GM19395 (cell line): ENCODE measurements at regions not wholly inside any gene's neighbourhood (a gene's known extent, or its start where the extent isn't known, plus 50 kb on each side); places are given as distances from the start of the nearest gene placed in this dataset.

Experiments used
- ATAC-seq: cut with Tn5 transposase; IDR thresholded peaks from one replicate; pipeline ENCODE4 v1.9.1; 2021; ENCODE audit warnings: mild to moderate bottlenecking, moderate library complexity; ENCODE audit not compliant: unreplicated experiment

DNA sequence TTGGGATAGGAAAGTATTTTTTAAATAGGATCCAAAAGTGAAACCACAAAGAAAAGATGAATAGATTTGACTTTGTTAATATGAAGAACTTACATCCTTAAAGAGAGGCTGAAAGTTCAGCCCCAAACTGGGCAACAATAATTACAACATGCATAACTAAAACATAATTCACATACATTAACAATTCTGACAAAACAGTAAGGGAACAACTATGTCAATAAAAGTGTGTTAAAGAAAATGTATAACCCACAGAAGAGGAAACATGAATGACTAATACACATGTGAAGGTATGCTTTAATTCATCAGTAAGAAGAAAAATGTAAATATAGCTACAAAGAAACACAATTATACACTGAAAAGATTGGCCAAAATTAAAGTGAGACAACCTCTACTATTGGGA, 1597.6 kb upstream of the MIR17HG start:
- ATAC-seq, result no peak

DNA sequence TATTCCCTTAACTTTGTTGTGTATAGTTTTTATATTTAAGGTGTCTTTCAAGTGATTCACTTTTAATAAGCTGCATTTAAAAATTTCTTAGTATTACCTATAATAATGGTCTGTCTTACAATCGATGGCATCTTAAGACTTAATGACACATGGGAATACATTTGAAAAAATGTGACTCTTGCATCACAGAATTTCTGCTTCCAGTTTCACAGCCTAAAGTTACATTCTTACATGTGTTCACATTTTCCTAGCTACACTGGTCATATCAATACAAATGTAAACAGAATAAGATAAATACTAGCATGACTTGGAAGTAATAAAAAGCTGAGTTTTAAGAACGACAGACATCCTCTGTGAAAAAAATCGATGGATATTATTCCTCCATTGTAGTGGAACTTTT, 1597.1 kb upstream of the MIR17HG start:
- no peak for ATAC-seq

DNA sequence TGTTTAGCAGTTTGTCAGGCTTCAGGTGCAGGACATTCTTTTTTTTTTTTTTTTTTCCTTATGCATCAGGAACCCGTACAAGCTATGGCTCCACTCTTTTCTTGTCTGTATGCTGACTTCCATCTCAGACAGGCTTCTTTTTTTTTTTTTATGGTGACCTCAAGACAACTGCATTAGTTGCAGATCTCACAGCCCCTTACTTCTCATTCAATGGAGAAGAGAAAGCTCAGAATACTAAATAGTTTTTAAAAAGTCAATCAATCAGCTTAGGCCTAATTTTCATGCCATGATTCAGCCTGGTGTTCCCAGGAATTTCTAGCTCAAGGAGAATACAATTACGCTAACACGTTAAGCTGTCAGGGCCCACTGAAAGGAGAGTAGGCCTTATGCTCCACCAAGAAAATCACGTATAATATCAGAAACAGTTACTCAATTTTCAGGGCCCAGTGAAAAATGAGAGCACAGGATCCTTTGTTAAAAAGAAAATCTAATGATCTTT, 1596.0 kb upstream of the MIR17HG start:
- ATAC-seq, result no peak

DNA sequence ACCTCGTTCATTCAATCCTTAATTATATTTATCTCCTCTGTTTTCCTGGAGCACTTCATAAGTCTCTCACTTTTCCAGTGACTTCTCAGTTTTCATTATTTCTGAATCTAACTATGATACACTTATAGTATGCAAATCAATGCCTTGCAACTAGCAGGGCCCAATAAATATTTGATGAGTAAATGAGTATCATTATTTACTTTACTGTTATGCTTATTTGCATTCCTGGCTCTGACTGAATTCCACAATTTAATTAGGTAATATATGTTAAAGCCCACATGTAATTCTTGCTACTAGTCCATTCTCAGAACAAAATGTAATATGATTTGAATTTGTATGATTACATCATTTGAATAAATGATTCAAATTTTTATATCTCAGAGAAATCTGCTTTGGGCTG, 1595.1 kb upstream of the MIR17HG start:
- no peak for ATAC-seq

DNA sequence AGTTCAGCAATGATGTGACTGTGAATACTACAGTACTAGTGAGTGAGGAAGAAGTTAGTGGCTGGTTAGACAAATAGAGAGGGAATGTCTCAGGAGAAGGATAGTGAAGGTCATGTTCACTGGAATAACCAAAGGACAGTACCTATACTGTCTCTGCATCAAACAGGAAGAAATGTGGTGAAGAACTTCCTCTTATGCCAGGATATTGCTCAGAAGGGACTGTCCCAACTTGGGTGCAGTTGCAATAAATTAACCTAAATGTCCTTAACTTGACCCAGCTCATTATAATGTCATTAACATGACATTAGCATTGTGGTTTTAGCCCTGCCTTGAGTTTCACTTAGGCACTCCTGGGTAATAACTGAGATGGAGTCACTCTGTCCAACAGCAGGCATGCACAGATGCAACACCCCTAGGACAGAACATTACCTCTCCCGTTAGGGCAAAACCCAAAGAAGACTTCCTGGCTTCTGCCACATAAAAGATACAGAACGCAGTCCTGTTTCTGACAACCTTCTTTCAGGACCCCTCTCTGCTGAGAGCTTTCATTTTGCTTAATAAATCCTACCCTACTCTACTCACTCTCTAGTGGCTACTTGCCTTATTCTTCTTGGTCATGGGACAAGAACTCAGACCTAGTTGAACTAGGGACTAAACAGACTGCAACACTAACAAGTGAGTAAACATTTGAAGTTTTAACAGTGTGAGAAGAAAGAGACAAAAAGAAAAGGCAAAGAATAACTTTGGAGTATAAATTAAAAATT, 1591.6 kb upstream of the MIR17HG start:
- no peak for ATAC-seq

GRCh38 chr13:89763005-89763404, 1584.5 kb upstream of the MIR17HG start:
- no peak for ATAC-seq

DNA sequence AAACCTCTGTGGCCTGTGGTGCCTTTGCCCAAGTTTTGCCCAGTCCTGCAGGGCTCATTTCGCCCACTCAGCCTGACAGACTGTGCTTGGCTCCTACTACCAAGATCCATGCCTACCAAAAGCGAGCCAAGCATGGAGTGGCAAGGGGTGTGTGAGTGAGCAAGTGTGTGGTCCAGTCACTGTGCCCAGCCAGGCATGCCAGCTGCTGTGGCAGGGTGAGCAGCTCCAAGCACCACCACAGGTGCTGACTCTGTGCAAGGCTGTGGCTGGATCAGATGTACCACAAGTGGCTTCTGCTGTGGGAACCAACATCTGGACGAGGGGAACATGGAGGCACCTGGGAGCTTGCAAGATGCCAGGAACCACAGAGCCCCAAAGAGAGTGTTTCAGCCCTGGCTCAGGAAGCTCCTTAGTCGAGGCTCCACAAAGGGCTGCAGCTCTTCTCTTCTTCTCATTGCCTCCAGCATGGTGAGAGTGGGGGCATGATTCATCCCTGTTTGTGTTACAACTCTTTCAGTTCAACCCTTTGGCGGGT, 1564.2 kb upstream of the MIR17HG start:
- no peak for ATAC-seq

GRCh38 chr13:89784161-89784809, 1563.2 kb upstream of the MIR17HG start:
- ATAC-seq, result no peak

DNA sequence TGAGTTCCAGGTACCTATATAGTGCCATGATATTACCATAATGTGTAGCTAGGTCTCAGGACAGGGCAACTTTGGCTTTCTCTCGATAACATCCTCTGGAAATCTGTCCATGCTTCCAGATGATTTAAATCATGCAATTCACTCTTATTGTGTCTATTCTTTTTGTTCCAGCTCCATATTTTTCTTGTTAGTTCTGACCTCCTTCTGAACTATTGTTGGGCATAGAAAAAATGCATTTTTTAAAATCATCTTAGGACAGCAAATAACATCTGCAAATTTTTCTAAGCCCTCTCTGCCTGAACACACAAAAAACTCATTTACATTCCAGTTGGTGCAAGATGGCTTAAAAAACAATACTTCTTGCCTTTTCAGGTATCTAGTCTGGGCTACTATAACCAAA, 1561.0 kb upstream of the MIR17HG start:
- ATAC-seq, result no peak

DNA sequence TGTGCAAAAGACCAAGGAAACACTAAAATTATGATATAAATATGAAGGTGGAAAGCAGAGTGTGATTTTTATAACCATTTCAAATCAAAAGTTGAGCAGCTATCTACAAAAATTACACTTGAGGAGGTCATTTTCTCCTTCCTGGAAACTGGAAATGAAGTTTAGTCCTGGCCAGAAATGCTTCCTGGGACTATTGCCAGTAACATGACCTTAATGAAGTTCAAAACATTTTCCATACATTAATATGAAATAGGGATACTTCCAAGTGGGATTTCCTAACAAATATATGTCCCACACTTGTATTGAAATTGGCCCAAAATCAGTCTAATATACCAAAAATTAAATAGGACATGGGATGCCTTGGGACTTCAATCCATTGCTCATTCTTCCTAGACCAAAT, 1556.8 kb upstream of the MIR17HG start:
- ATAC-seq, result no peak

DNA sequence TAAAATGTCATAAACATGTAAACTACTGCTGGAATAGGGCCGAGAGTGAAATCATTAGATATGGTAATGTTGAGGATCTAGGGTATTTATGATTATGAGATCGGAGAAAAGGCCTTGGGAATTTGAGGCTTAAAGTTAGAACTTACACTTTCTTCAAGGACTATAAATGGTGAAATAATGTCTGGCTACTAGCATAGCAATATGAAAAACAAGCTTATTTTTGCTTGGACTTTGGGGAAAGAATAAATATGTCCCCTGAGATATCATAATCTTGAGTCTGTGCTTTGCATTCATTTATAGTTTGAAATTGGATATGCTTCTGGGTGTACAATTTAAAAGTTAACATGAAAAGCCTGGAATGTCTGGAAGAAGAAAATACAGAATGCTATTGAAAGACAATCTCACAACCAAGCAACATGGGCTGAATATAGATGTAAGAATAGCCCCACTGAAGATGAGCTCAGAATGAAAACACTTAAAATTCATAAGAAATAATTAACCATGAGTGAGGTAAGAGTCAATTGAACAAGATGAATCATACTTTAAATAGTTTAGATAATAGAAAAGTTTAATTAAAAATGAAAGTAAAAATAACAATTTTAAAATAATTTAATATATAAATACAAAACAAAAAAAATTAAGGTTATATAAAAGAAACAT, 1555.4 kb upstream of the MIR17HG start:
- no peak for ATAC-seq

- no peak for ATAC-seq
Observed at GRCh38 chr13:89796196-89796595, 1551.3 kb upstream of the MIR17HG start.

- no peak for ATAC-seq
Observed at GRCh38 chr13:89803839-89804238, 1543.6 kb upstream of the MIR17HG start.

- no peak for ATAC-seq
Observed at GRCh38 chr13:89806594-89806993, 1540.9 kb upstream of the MIR17HG start.

DNA sequence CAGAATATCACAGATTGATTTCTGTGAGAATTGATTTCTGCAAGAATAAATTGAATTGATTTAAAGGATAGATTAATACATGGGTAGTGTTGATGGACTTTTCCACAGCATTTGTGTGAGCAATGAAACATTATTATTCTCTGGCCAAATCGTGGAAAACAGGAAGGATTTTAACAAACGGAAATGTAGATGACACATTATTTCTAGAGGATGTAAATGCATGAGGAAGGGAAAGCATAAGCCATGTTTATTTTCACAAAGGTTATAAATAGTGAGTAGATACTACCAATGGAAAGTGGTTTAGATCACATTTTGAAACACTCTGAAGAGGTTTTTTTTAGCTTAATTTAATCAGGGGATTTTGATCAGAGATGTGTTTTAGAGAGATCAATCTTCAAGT, 1534.6 kb upstream of the MIR17HG start:
- no peak for ATAC-seq

DNA sequence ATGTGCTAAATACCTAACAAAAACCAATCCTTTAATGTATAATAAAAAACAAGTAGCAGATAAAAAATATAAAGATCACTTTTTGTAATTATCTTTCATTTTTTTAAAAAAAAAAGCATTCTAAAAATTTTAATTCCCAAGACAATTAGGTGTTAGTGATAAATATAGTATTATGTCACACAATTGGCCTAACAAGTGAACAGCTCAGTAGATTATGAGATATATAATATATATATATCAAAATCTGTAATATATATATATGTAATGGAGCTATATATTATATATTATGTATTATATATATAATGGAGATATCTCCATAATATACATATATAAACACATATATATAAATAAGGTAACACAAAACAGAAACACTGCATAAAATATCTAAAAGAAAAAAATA, 1531.1 kb upstream of the MIR17HG start:
- no peak for ATAC-seq

DNA sequence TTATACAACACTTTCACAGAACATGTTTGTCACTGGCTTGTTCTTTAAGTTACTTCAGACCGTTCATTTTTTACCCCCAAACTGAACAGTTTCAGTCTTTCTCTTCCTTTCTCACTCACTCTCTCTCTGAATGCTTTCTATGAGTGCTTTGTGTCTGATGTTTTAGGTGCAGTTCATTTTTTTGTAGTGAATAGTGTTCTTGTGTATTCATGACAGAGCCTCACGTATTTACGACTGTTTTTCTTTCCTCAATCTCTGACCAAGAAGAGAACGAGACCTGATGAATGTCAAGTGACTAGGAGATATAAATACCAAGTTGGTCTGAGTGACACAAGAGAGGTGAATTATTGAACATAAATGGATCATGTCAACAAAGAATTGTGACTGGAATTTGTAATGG, 1525.0 kb upstream of the MIR17HG start:
- no peak for ATAC-seq

GRCh38 chr13:89827552-89827951, 1519.9 kb upstream of the MIR17HG start:
- no peak for ATAC-seq

- no peak for ATAC-seq
Observed at GRCh38 chr13:89828506-89828905, 1519.0 kb upstream of the MIR17HG start.

DNA sequence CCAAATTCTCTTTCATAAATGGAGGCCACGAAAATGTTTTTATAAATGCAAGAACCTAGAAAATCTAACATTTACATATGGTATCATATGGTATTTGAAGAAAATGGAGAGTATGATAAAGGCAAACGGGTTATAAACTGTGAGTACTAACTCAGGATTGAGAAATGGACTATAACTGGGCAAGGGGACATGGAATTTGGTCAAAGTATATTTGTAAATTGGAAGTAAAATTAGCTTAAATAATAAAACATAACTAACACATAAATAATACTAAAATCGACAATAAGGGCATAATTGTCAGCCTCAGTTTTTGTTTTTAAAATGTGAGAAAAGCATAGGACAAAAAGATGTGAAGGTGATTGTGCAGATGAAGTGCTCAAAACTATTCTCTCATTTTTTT, 1516.3 kb upstream of the MIR17HG start:
- no peak for ATAC-seq

DNA sequence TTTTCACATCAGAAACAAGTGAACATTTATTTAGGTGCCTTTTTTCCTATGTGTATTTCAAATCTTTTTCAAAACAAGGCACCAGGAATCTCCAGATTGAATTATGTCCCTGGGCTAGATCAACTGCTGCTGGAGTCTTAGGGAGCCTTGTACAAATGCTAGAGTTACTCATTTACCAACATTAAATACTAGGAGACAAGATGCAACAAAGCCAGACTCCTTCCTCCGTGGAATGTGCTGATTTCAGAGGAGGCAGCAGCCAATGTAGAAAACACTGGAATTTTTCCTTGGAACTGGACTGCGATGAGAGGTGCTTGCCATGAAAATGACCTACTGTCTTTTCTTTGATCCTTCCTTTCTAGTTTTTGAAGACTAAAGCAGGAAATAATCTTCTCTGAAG, 1514.7 kb upstream of the MIR17HG start:
- ATAC-seq, result no peak

DNA sequence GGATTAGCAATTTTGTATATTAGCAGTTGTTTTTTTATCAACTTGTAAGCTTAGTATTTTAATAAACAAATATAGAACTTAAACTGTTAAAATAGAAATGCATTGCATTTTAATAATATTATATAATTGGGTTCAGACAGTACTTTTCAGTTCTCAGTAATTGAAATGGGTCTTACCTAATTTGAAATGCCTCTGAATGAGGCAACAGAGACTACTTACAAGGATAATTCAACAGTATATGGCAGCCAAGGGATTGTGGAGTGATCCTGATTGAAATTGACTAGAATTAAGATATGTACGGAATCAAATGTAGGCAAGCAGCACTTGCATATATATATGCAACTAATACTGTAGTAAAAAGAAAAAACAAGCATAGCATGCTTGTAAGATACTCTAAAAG, 1503.9 kb upstream of the MIR17HG start:
- no peak for ATAC-seq
